ENCODE measurements at regions not wholly inside any gene's neighbourhood (a gene's known extent, or its start where the extent isn't known, plus 50 kb on each side); places are given as distances from the start of the nearest gene placed in this dataset.

- TF ChIP-seq REST (IDR thresholded peaks at IDR 0.05; ENCODE audit: unreplicated experiment): no peak
- no peak for TF ChIP-seq CTCF (conservative IDR thresholded peaks at IDR 0.05; ENCODE audit: low read depth in 2 of 2)
Observed at GRCh38 chr10:63772491-63772890, 251.3 kb downstream of the REEP3 start (continued).

- Mint-ChIP-seq H3K36me3 (ENCODE audit: low read depth) (no peaks in the 10 kb centered on the region), H3K27me3 (ENCODE audit: insufficient read depth, low read depth, poor library complexity) (peaks cover 2% of the 10 kb centered on the region), H3K27ac (no peak overlapping the region), H3K9me3 (no peaks in the 10 kb centered on the region), H3K4me3 (no peak overlapping the region), H3K4me1 (0 out of 3 replicates have a peak, but pooled peaks cover 3% of the 10 kb centered on the region)
- Histone ChIP-seq H3K4me1 (ENCODE audit: insufficient read depth) (no peaks in the 10 kb centered on the region), H3K36me3 (ENCODE audit: insufficient read depth) (no peaks in the 10 kb centered on the region), H3K4me3 (no peak overlapping the region), H4K20me1 (replicated peaks; ENCODE audit: insufficient read depth) (no peaks in the 10 kb centered on the region), H3F3A (replicated peaks; ENCODE audit: low read depth) (no peaks in the 10 kb centered on the region), H2AFZ (no peak overlapping the region), H3K4me2 (no peak overlapping the region), H3K27ac (ENCODE audit: low read depth) (no peak overlapping the region), H3K27me3 (ENCODE audit: insufficient read depth) (no peaks in the 10 kb centered on the region), H3K79me2 (replicated peaks; ENCODE audit: insufficient read depth) (no peaks in the 10 kb centered on the region), H3K9me2 (ENCODE audit: insufficient read depth) (no peaks in the 10 kb centered on the region)
- TF ChIP-seq EZH2 (IDR thresholded peaks at IDR 0.05; ENCODE audit: low read depth, unreplicated experiment) (no peak), REST (IDR thresholded peaks at IDR 0.05; ENCODE audit: unreplicated experiment) (no peak), STAT1 (IDR thresholded peaks at IDR 0.05; ENCODE audit: unreplicated experiment) (no peak), JUNB (IDR thresholded peaks at IDR 0.05; ENCODE audit: unreplicated experiment) (no peak), CTCF (conservative IDR thresholded peaks at IDR 0.05; ENCODE audit: low read depth in 2 of 2) (no peak), POLR2AphosphoS5 (IDR thresholded peaks at IDR 0.05; ENCODE audit: low read depth) (no peak)
- ATAC-seq: no peak
- no peak for DNase-seq (ENCODE audit: low spot score)
Observed at GRCh38 chr10:63773106-63773505, 251.9 kb downstream of the REEP3 start.
